Hepatocyte (in vitro differentiated cells): ENCODE measurements at regions not wholly inside any gene's neighbourhood (a gene's known extent, or its start where the extent isn't known, plus 50 kb on each side); places are given as distances from the start of the nearest gene placed in this dataset.

ENCODE experiments used
- DNase-seq: peaks from one replicate; pipeline ENCODE4 v3.0.0-alpha.2; 2016; ENCODE audit warnings: low spot score
- H2AFZ ChIP-seq: fragments of 200-600 bp; sonication (generic); 2 replicates; pipeline ENCODE4 v1.6.0; 2016; ENCODE audit warnings: antibody characterized with exemption, mild to moderate bottlenecking
- H3K27ac ChIP-seq: fragments of 200-600 bp; sonication (generic); 2 replicates; pipeline ENCODE4 v1.5.1; 2016; ENCODE audit warnings: mild to moderate bottlenecking
- H3K27me3 ChIP-seq: fragments of 200-600 bp; sonication (generic); 2 replicates; pipeline ENCODE4 v1.6.1; 2016
- H3K36me3 ChIP-seq: fragments of 200-600 bp; sonication (generic); replicated peaks from 2 replicates; pipeline ENCODE4 v1.5.1; 2016; ENCODE audit warnings: low read depth; ENCODE audit not compliant: insufficient read depth
- H3K4me1 ChIP-seq: fragments of 200-600 bp; sonication (generic); 2 replicates; pipeline ENCODE4 v1.5.1; 2016; ENCODE audit warnings: mild to moderate bottlenecking, moderate library complexity; ENCODE audit not compliant: insufficient read depth
- H3K4me2 ChIP-seq: fragments of 200-600 bp; sonication (generic); 2 replicates; pipeline ENCODE4 v1.6.0; 2016
- H3K4me3 ChIP-seq: fragments of 200-600 bp; sonication (generic); 2 replicates; pipeline ENCODE4 v1.5.1; 2016; ENCODE audit warnings: mild to moderate bottlenecking
- H3K79me2 ChIP-seq: fragments of 200-600 bp; sonication (generic); 2 replicates; pipeline ENCODE4 v1.6.0; 2017; ENCODE audit warnings: mild to moderate bottlenecking
- H3K9me2 ChIP-seq: fragments of 200-600 bp; sonication (generic); replicated peaks from 2 replicates; pipeline ENCODE4 v1.6.0; 2017; ENCODE audit warnings: mild to moderate bottlenecking; ENCODE audit not compliant: insufficient read depth
- H3K9me3 ChIP-seq: fragments of 200-600 bp; sonication (generic); 2 replicates; pipeline ENCODE4 v1.5.1; 2016; ENCODE audit warnings: low read depth, mild to moderate bottlenecking
- H4K20me1 ChIP-seq: fragments of 200-600 bp; sonication (generic); 2 replicates; pipeline ENCODE4 v1.6.0; 2016; ENCODE audit warnings: mild to moderate bottlenecking; ENCODE audit not compliant: insufficient read depth, poor library complexity, severe bottlenecking
- EZH2 ChIP-seq: fragments of 200-600 bp; sonication (generic); IDR thresholded peaks from 2 replicates; pipeline ENCODE4 v1.6.1; 2016; ENCODE audit warnings: antibody characterized with exemption, mild to moderate bottlenecking, borderline replicate concordance
- EZH2phosphoT487 ChIP-seq: fragments of 200-600 bp; sonication (generic); IDR thresholded peaks from one replicate; pipeline ENCODE4 v1.6.1; 2018; ENCODE audit warnings: antibody characterized with exemption, mild to moderate bottlenecking, low read depth, moderate library complexity; ENCODE audit not compliant: unreplicated experiment, severe bottlenecking
- WGBS: methylation state at CpG from one replicate; pipeline ENCODE4 v1.1.6; 2016; ENCODE audit warnings: low lambda C conversion rate; ENCODE audit errors: missing lambda C conversion rate; 5-methylcytosine and 5-hydroxymethylcytosine counted together
- TF ChIP-seq, protein P1 (sequence below): fragments of 200-600 bp; sonication (generic); IDR thresholded peaks from 2 replicates; pipeline ENCODE4 v1.5.1; 2016; ENCODE audit warnings: antibody characterized with exemption, mild to moderate bottlenecking; ENCODE audit not compliant: poor library complexity

DNA sequence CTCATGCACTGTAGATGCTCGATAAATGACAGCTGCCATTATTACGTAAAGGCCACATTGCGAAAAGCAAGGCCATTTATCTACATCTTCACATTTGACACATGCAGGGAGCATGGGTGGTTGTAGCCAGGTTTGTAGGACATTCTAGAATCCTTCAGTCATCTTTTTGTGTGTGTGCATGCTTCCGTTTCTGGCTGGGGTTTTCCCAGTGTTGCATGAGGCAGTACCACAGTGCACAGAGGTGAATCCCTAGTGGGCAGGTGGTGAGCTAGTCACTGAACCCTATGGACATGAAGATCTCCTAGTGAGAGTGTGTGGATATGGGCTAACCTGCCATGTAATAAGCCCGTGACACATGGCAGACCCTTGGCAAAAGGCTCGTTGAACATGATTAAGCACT is 151.8 kb upstream of the SLC14A2 start:
- no peak for DNase-seq
- Histone ChIP-seq H3K4me2 (no peak overlapping the region), H3K9me2 (no peaks in the 10 kb centered on the region), H3K36me3 (no peaks in the 10 kb centered on the region), H3K27me3 (no peaks in the 10 kb centered on the region), H4K20me1 (no peaks in the 10 kb centered on the region), H3K27ac (no peak overlapping the region), H2AFZ (no peak overlapping the region), H3K79me2 (no peaks in the 10 kb centered on the region), H3K9me3 (no peaks in the 10 kb centered on the region), H3K4me1 (no peaks in the 10 kb centered on the region), H3K4me3 (no peak overlapping the region)
- WGBS, result 86% methylated on average over 6 of the region's 6 CpGs
- TF ChIP-seq EZH2phosphoT487, result no peak
- no peak for TF ChIP-seq EZH2
- TF ChIP-seq, protein P1, sequence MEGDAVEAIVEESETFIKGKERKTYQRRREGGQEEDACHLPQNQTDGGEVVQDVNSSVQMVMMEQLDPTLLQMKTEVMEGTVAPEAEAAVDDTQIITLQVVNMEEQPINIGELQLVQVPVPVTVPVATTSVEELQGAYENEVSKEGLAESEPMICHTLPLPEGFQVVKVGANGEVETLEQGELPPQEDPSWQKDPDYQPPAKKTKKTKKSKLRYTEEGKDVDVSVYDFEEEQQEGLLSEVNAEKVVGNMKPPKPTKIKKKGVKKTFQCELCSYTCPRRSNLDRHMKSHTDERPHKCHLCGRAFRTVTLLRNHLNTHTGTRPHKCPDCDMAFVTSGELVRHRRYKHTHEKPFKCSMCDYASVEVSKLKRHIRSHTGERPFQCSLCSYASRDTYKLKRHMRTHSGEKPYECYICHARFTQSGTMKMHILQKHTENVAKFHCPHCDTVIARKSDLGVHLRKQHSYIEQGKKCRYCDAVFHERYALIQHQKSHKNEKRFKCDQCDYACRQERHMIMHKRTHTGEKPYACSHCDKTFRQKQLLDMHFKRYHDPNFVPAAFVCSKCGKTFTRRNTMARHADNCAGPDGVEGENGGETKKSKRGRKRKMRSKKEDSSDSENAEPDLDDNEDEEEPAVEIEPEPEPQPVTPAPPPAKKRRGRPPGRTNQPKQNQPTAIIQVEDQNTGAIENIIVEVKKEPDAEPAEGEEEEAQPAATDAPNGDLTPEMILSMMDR, result no peak

DNA sequence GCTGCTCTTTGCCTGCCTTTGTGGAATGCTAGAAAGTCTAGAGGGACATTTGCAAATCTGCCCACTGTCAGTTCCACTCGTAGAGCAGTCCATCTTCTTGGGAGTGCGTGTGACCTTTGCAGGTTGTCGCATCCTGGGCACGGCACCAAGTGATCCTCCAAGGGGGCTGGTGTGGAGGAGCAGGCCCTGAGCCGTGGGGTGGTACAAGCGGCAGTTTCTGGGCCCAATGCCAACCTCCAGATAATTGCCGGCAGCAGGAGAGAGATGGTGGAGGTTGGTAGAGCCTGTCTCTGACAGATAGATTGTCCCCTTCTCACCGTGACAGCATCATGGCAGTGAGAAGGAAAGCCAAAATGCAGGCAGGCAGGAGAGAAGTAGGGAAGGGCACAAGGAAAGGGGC is 150.7 kb upstream of the SLC14A2 start:
- Histone ChIP-seq H3K4me2 (no peak overlapping the region), H2AFZ (no peak overlapping the region), H3K9me3 (no peaks in the 10 kb centered on the region), H3K27ac (no peak overlapping the region), H4K20me1 (no peaks in the 10 kb centered on the region), H3K4me3 (no peak overlapping the region), H3K9me2 (no peaks in the 10 kb centered on the region), H3K4me1 (no peaks in the 10 kb centered on the region), H3K36me3 (no peaks in the 10 kb centered on the region), H3K79me2 (no peaks in the 10 kb centered on the region), H3K27me3 (no peaks in the 10 kb centered on the region)
- TF ChIP-seq, protein P1, result no peak
- no peak for TF ChIP-seq EZH2
- TF ChIP-seq EZH2phosphoT487, result no peak
- 69% methylated on average over 8 of the region's 8 CpGs for WGBS
- no peak for DNase-seq

DNA sequence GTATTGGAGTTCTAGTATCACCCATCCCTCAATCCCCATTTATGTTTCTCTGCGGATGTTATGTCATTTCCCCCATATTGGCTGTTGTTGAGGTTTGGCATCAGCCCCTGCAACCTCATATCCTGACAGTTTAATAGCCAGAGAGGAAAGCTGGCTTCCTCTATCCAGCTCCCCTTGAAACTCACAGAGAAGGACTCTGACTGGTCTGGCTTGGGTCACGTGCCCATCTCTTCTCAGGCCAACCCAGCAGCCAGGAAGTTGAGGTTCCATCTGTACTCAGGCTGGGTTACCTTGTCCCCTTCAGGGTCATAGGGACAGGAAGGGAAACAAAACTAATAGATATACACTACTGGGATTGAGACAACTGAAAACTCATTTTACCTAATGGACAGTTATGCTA is 148.0 kb upstream of the SLC14A2 start:
- Histone ChIP-seq H3K27ac (no peak overlapping the region), H3K4me2 (no peak overlapping the region), H3K9me3 (no peaks in the 10 kb centered on the region), H3K4me3 (no peak overlapping the region), H3K79me2 (no peaks in the 10 kb centered on the region), H4K20me1 (no peaks in the 10 kb centered on the region), H3K9me2 (no peaks in the 10 kb centered on the region), H2AFZ (no peak overlapping the region), H3K36me3 (no peaks in the 10 kb centered on the region), H3K4me1 (no peaks in the 10 kb centered on the region), H3K27me3 (no peaks in the 10 kb centered on the region)
- DNase-seq, result no peak
- 80% methylated on average over 2 of the region's 2 CpGs for WGBS
- TF ChIP-seq, protein P1, result no peak

DNA sequence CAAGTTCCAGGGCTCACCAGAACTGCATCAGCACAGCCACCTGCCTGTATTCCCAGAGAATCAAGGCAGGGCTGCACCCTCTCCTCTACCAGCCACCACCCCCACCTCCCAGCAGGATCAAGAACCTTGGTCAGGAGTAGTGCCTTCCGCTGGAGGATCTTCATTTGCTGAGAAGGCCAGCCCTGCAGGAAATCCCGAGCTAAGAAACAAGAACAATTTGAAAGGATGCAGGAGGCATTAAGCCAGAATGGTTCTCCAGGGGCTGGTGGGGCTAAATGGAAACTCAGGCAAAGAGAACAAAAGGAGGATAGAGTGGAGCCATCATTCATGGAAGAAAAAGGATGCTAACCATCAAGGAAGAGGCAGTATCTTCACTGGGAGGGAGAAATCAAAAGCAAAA is 147.3 kb upstream of the SLC14A2 start:
- Histone ChIP-seq H3K4me2 (no peak overlapping the region), H3K9me2 (no peaks in the 10 kb centered on the region), H3K79me2 (no peaks in the 10 kb centered on the region), H3K9me3 (no peaks in the 10 kb centered on the region), H3K4me1 (no peaks in the 10 kb centered on the region), H4K20me1 (no peaks in the 10 kb centered on the region), H3K36me3 (no peaks in the 10 kb centered on the region), H2AFZ (no peak overlapping the region), H3K27me3 (no peaks in the 10 kb centered on the region), H3K4me3 (no peak overlapping the region), H3K27ac (no peak overlapping the region)
- no peak for DNase-seq
- TF ChIP-seq EZH2phosphoT487 (no peak), EZH2 (no peak)
- TF ChIP-seq, protein P1, result no peak
- 79% methylated on average over 2 of the region's 2 CpGs for WGBS
